Suppressor macrophage treated with lipopolysaccharide for 1 hour (primary cell): ENCODE measurements at regions not wholly inside any gene's neighbourhood (a gene's known extent, or its start where the extent isn't known, plus 50 kb on each side); places are given as distances from the start of the nearest gene placed in this dataset.

Experiments used
- DNase-seq, 3 donors: peaks; one replicate each; pipeline ENCODE4 v3.0.0-alpha.2; 2020 to 2022

DNA sequence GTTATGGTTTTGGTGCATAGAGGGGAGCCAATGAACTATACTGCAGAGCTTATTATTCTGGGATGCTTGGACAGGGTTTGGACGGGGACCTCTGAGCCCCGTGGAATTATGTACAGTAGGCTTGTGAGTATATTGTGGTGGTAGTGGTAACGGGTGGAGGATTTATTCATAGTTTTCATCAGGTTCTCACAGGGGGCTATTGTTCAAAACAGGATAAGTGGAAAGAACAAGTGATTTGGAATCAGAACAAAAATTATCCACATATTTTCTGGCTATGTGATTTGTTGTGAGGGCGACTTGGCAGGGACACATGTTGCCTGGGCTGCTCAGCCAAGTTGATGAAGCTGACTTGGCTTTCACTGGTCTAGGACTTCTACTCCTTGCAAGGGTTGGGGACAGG lies 64.6 kb upstream of the ELOVL5 start:
- no peak for DNase-seq

DNA sequence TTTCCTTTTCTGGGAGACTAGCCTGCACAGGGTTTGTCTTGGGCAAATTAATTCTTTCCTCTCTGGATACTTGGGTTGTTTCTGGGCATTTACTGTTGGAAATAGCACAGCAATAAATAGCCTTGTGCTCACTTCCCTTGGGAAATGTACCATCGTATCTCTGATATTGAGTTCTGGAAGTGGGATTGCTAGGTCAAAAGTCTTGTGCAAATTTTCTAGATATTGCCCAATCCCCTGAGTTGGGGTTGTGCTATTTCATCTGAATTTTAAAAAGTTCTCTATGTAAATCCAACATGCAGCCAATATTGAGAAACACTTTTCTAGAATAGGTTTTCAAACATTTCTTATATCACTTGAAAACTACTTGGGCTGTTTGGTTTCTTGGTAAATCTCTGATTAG lies 64.0 kb upstream of the ELOVL5 start:
- DNase-seq: peak in 1 of 3 donors; percentile 20

DNA sequence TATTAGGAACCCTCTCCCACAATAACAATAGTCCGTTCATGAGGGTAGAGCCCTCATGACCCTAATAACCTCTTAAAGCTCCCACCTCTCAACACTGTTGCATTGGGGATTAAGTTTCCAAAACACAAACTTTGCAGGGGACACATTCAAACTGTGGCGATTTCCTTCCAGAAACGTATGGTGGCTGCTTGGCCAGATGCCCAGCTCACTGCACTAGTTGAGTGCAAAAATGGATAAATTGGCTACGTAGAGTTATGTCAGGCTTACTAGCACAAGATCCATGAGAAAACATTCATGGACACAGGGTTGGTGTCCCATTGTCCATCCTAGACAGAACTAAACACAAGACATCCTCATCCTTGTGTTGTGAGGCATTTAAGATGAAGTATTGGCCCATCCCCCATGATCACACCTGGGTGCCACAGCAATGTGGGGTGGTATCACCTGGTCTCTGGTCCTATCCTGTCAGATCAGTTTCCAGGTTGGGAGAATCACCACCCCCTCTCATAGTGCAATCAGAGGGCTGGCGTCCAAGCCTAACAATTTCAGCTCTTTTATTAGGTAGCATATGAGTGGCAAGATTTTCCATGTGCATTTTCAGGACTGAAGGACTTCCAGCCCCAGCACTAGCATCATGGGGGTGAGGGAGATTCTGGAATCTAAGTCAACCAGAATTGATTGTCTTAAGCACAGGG lies 63.4 kb upstream of the ELOVL5 start:
- DNase-seq: no peak

DNA sequence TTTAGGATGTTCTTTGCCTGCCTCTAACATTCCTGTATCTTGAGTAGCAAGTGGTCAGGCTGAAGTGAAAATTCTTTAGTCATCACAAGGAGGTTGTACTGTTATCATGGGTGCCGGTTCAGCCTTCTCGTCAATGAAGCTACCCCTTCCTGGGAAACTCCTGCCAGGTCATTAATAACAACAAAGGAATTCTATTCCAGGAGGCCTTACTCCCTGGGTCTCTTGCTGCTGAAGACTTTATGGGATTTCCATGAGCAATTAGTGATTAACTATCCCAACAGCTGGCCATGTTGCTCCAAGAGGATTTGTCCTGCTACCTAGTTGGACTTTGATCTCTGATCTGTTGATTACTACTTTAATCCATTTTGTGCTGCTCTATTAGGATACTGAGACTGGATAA lies 62.7 kb upstream of the ELOVL5 start:
- no peak for DNase-seq

DNA sequence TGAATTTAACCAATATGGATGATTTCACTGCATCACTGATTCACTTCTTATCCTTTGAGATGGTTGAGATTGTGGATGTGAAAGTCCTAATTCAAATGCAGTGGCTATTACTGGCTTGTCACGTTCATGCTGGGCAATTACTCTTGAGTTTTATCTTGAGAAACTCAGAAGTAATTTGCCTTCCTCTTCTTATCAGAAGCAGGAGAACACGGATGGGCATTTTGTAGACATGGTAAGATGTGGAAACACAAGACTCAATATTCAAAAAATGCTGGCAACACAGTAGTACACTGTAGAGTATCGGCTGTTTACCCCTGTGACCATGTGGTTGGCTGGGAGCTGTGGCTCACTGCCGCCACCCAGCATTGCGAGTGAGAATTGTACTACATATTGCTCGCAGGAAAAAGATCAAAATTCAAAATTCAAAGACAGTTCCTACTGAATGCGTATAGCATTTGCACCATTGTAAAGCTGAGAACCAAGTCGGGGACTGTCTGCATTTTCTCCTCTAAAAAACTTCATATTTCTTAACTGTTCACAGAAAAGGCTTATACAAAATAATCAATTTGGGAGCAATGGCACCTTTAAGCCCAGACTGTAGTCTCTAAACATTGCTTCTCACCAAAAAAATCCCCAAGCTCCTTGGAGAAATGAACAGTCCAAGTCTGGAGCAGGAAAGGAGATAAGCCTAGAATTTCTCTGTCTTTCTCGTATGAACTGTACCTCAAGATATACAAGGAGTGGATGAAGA lies 61.9 kb upstream of the ELOVL5 start:
- DNase-seq: peak; percentile 58 to 68 (median 67)

DNA sequence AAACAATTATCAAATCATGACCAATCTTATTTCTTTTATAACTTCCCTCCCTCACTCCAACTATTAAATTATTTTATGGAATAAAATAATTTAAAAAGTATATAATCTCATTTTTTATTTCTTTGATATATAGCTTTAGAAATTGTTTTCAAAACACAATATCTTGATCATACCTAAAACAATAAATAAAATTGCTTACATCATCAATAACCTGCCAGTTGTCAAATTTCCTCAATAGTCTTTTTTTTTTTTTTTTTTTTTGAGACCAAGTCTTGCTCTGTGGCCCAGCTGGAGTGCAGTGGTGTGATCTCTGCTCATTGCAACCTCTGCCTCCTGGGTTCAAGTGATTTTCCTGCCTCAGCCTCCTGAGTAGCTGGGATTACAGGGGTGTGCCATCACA lies 60.1 kb upstream of the ELOVL5 start:
- DNase-seq: no peak

DNA sequence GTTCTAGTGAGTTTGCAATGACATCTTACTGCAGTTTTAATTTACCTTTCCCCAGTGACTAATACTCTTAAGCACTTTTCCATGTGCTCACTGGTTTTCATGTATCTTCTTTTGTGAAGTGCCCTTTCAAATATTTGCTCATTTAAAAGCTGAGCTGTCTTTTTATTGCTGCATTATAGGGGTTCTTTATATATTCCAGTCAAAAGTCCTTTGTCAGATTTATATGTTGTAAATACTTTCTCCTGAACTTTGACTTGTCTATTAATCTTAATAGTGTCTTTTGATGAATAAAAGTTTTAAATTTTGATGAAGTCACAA lies 50.2 kb upstream of the ELOVL5 start:
- no peak for DNase-seq

DNA sequence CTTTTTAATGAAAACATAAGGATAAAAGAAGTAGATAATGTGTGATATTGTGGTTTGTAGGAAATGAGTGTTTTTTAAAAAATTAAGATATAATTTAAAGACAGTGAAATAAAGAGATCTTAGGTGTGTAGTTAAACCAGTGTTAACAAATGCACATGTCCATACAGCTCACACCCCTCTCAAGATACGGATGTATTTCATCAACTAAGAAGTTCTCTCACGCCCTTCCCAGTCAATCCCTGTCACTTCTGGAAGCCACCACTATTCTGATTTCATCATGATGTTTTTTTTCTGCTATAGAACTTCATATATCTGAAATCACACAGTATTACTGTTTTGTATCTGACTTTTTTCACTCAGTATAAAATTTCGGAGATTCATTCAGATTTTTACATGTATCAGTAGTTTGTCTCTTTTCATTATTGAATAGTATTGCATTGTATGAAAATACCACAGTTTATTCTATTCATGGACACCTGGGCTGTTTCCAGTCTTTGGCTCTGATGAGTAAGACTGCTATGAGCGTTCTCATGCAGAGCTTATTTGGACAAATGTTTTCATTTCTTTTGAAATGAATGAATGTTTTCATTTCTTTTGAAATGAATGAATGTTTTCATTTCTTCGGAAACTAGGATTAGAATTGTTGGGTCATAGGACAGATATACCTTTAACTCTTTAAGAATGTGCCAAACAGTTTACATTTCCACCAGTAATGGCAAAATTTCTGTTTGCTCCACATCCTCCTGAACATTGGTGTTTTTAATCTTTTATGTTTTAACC lies 49.7 kb upstream of the ELOVL5 start:
- DNase-seq: no peak
